ENCODE measurements at regions not wholly inside any gene's neighbourhood (a gene's known extent, or its start where the extent isn't known, plus 50 kb on each side); places are given as distances from the start of the nearest gene placed in this dataset.

- TF ChIP-seq POLR2A (IDR thresholded peaks at IDR 0.05), result no peak
- no peak for TF ChIP-seq CTCF (IDR thresholded peaks at IDR 0.05)
- Histone ChIP-seq H3K27me3 (no peaks in the 10 kb centered on the region), H3K9me3 (no peaks in the 10 kb centered on the region), H3K4me1 (no peaks in the 10 kb centered on the region), H3K36me3 (ENCODE audit: low read depth, missing control alignments) (no peaks in the 10 kb centered on the region), H3K27ac (no peak overlapping the region), H3K4me3 (no peak overlapping the region)
- intact Hi-C loops (cut with DNase I; ENCODE audit: low total_unique reads), result no loop called here
- WGBS, 2 donors, result 94% methylated on average over 1 of the region's 1 CpG
- no peak for DNase-seq
These were observed 271.2 kb upstream of the SETBP1 start for GRCh38 chr18:44409515-44409914.

GRCh38 chr18:44410740-44411139, 269.9 kb upstream of the SETBP1 start:
- intact Hi-C loops (cut with DNase I; ENCODE audit: low total_unique reads), result no loop called here
- no peak overlapping the region for H3K27ac ChIP-seq
- TF ChIP-seq POLR2A (IDR thresholded peaks at IDR 0.05) (no peak), CTCF (IDR thresholded peaks at IDR 0.05) (no peak)
- no peaks in the 10 kb centered on the region for H3K36me3 ChIP-seq (ENCODE audit: low read depth, missing control alignments)
- DNase-seq, result no peak
- no peak overlapping the region for H3K4me3 ChIP-seq
- no peaks in the 10 kb centered on the region for H3K4me1 ChIP-seq
- no peaks in the 10 kb centered on the region for H3K27me3 ChIP-seq
- no peaks in the 10 kb centered on the region for H3K9me3 ChIP-seq

- DNase-seq, result no peak
These were observed 269.3 kb upstream of the SETBP1 start for GRCh38 chr18:44411262-44411905.

GRCh38 chr18:44411976-44412375, 268.7 kb upstream of the SETBP1 start:
- DNase-seq, result no peak
- no peaks in the 10 kb centered on the region for H3K4me1 ChIP-seq
- intact Hi-C loops (cut with DNase I; ENCODE audit: low total_unique reads), result no loop called here
- no peaks in the 10 kb centered on the region for H3K27me3 ChIP-seq
- H3K4me3 ChIP-seq, result no peak overlapping the region
- H3K36me3 ChIP-seq (ENCODE audit: low read depth, missing control alignments), result no peaks in the 10 kb centered on the region
- WGBS, 2 donors, result 44 to 67% methylated on average over 2 of the region's 2 CpGs
- H3K9me3 ChIP-seq, result no peaks in the 10 kb centered on the region
- TF ChIP-seq CTCF (IDR thresholded peaks at IDR 0.05) (no peak), POLR2A (IDR thresholded peaks at IDR 0.05) (no peak)
- H3K27ac ChIP-seq, result no peak overlapping the region

More at GRCh38 chr18:44411262-44411905, 269.3 kb upstream of the SETBP1 start:
- Histone ChIP-seq H3K27ac (no peak overlapping the region), H3K36me3 (ENCODE audit: low read depth, missing control alignments) (no peaks in the 10 kb centered on the region), H3K9me3 (no peaks in the 10 kb centered on the region), H3K4me1 (no peaks in the 10 kb centered on the region), H3K27me3 (no peaks in the 10 kb centered on the region), H3K4me3 (no peak overlapping the region)
- TF ChIP-seq CTCF (IDR thresholded peaks at IDR 0.05) (no peak), POLR2A (IDR thresholded peaks at IDR 0.05) (no peak)
- intact Hi-C loops (cut with DNase I; ENCODE audit: low total_unique reads), result no loop called here
